ENCODE measurements at regions not wholly inside any gene's neighbourhood (a gene's known extent, or its start where the extent isn't known, plus 50 kb on each side); places are given as distances from the start of the nearest gene placed in this dataset.

- TF ChIP-seq, protein P1, sequence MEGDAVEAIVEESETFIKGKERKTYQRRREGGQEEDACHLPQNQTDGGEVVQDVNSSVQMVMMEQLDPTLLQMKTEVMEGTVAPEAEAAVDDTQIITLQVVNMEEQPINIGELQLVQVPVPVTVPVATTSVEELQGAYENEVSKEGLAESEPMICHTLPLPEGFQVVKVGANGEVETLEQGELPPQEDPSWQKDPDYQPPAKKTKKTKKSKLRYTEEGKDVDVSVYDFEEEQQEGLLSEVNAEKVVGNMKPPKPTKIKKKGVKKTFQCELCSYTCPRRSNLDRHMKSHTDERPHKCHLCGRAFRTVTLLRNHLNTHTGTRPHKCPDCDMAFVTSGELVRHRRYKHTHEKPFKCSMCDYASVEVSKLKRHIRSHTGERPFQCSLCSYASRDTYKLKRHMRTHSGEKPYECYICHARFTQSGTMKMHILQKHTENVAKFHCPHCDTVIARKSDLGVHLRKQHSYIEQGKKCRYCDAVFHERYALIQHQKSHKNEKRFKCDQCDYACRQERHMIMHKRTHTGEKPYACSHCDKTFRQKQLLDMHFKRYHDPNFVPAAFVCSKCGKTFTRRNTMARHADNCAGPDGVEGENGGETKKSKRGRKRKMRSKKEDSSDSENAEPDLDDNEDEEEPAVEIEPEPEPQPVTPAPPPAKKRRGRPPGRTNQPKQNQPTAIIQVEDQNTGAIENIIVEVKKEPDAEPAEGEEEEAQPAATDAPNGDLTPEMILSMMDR (IDR thresholded peaks at IDR 0.05; ENCODE audit: low read length): no peak
- no peak for TF ChIP-seq EZH2phosphoT487 (IDR thresholded peaks at IDR 0.05; ENCODE audit: low read length)
Measured at GRCh38 chr15:53110999-53111398, 320.9 kb upstream of the ONECUT1 start.

Measured in MM.1S (cell line).